AG08395 (cell line): ENCODE measurements at regions not wholly inside any gene's neighbourhood (a gene's known extent, or its start where the extent isn't known, plus 50 kb on each side); places are given as distances from the start of the nearest gene placed in this dataset.
"Not testable (repeated sequence)": the region's sequence is repeated elsewhere in the genome, so short reads cannot be mapped to it uniquely, and the experiment has no call there.

ENCODE experiments used
- DNase-seq: peaks from one replicate; pipeline ENCODE4 v3.0.0; 2012; ENCODE audit warnings: mixed read lengths, low spot score

- DNase-seq = peak; percentile 31
Observed at GRCh38 chr20:16801919-16802651, 53.9 kb downstream of the OTOR start.

DNA sequence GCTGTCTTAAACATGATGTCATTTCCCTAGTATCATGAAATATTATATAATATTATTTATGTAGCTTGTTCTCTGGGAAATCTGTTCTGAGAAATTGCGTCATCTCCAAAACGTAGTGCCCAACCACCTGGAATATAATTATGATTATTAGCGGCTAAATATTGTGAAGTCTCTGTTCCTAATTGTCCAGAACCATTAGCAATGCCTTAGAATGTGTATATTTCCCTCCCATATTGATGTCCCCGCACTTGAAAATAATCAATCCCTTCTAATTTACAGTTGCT lies 54.4 kb downstream of the OTOR start:
- no peak for DNase-seq

- peak; percentile 79 for DNase-seq
Observed at GRCh38 chr20:16803965-16804792, 56.0 kb downstream of the OTOR start.

- no peak for DNase-seq
Observed at GRCh38 chr20:16804793-16805187, 56.6 kb downstream of the OTOR start.

DNA sequence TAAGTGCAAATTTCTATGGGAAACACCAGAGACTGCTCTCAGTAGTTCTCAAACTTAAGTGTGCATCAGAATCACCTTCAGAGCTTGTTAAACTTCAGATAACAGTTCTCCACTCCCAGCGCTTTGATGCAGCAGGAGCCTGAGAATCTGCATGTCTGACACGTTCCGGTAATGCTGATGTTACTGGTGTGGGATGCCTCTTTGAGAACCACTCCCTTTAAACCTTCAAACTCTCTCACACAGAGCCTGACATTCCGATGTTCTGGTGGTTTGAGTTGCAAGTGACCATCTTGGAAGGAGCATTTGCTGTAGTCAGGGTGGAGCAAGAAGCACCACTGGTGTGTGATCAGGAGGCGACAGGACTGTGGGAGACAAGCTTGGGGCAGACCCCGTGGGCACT lies 57.9 kb downstream of the OTOR start:
- no peak for DNase-seq

GRCh38 chr20:16806886-16807285 lies 58.7 kb downstream of the OTOR start:
- no peak for DNase-seq

- DNase-seq = no peak
Observed at GRCh38 chr20:16808796-16809195, 60.6 kb downstream of the OTOR start.

- DNase-seq = no peak
Observed at GRCh38 chr20:16810216-16810615, 62.1 kb downstream of the OTOR start.

DNA sequence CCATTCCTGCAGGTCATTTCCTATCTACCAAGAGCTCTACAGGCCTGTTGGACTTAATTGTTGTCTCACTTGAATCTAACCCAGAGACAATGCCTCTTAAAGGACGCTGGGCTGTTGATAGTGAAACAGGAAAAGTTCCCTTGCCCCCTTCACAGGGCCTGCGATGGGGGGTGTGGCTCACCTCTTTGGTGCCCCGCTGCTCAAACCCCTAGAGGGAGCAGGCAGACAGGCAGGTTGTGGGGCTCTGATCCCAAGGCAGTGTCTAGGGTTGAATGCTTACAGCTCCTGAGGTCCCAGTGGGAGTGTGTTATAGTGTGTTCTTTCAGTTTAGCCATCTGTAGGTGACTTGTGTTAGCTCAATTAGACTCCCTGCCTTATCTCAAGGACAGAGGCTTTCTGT lies 68.0 kb downstream of the OTOR start:
- DNase-seq = no peak

GRCh38 chr20:16819483-16819882 lies 71.3 kb downstream of the OTOR start:
- no peak for DNase-seq

DNA sequence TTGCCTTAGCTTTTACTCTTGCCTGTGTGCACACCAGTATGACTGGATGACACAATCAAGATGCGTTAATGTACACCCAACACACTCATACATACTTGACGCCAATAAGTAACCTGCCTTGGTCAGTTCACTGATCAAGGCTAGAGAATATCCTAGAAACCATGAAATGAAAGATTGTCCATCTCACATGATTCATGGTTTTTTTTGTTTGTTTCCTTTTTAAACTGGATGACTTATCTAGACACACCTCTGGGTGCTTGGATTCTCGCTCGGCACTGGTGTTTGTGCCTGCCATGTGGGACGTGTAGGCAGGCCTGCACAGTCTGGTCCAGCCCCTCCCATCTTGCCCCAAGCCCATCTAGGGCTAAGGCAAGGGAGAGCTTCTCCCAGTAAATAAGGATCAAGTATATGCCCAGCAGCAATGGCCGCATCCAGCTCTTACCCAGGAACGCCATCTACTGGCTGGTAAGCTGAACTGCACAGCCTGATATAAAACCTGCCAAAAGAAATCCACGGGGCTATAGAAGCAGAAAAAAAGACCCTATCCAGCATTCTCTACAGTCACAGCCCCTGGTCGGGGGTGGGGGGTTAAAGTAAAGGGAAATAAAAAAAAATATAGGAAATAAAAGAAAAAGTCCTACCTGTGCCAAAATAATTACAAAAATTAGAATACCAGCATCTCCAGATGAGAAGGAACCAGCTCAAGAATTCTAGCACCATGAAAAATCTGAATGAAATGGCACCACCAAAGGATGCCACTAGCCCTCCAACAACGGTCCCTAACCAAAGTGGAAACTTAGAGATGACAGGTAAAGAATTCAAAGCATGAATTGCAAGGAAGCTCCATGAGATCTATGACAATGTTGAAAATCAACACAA lies 73.3 kb downstream of the OTOR start:
- peak; percentile 46 for DNase-seq

DNA sequence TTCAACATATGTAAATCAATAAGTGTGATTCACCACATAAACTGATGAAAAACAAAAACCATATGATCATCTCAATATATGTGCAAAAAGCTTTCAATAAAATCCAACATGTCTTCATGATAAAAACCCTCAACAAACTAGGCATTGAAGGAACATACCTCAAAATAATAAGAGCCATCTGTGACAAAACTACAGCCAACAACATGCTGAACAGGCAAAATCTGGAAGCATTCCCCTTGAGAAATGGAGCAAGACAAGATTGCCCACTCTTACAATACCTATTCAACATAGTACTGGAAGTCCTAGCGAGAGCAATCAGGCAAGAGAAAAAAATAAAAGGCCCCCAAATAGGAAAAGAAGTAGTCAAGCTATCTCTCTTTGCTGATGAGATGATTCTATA lies 76.5 kb downstream of the OTOR start:
- no peak for DNase-seq

GRCh38 chr20:16828666-16829305 lies 80.6 kb downstream of the OTOR start:
- DNase-seq = no peak

DNA sequence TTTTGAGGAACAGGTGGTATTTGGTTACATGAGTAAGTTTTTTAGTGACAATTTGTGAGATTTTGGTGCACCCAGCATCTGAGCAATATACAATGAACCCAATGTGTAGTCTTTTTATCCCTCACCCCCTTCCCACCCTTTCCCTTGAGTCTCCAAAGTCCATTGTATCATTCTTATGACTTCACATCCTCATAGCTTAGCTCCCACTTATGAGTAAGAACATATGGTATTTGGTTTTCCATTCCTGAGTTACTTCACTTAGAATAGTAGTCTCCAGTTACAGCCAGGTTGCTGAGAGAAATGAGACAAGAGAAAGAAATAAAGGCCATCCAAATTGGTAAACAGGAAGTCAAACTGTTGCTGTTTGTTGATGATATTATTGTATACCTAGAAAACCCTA lies 87.5 kb downstream of the OTOR start:
- not testable (repeated sequence) for DNase-seq

DNA sequence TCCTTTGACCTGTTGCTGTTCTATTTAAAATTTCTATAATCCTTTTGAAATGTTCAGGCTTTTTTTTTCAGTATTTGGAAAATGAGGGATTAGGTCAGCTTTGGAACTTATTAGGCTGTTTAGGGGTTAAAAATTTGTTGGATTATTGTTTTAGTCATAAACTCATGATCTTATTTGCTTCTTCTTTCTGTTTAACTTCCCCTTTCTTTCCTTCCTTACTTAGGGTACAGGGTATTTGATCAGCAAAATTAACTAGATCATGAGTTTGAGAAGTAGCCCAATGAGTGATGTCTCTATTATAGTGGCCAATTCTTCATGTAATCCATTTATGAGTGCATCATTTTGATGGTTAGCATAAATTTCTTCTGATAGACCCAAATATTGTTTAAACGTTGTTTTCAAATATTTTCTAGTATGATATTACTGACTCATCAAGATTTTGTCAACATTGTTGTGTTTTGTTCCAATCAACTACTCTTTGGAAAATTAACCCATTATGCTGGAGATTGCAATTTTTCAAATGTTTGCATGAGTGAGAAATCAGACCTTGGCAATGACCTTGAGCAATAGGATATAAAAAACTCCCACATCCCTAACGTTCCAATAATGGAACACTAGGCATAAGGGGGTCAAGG lies 94.4 kb downstream of the OTOR start:
- no peak for DNase-seq

DNA sequence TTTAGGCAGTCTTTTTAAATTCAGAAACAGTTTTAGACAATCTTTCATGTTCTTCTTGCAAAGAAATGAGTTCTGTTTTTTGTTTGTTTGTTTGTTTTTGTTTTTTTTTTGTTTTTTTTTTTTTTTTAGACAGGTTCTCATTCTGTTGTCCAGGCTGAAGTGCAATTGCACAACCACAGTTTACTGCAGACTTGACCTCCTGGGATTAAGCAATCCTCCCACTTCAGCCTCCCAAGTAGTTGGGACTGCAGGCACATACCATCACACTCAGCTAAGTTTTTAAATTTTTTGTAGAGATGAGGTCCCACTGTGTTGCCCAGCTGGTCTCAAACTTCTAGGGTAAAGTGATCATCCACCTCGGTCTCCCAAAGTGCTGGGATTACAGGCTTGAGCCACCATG lies 96.2 kb downstream of the OTOR start:
- DNase-seq = no peak

- DNase-seq = peak; percentile 67
Observed at GRCh38 chr20:16846006-16846405, 97.8 kb downstream of the OTOR start.

DNA sequence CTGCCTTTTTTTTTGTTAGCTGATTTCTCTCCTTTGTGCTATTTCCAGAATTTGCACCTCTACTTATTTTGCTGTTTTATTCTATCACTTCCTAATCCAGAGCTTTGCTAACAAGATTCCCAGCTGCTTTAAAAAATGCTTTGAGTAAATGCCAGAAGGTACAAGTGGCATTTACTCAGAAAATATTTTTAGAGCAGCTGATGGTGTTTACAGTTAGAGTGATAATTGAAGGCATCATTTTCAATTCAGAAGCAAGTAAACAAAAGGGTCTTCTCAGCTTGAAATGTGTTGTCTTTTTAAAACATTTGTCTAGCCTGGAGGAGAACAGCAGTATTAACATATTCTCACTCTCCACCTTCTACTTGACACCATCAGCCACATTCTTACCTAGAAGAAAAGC lies 99.9 kb downstream of the OTOR start:
- no peak for DNase-seq

DNA sequence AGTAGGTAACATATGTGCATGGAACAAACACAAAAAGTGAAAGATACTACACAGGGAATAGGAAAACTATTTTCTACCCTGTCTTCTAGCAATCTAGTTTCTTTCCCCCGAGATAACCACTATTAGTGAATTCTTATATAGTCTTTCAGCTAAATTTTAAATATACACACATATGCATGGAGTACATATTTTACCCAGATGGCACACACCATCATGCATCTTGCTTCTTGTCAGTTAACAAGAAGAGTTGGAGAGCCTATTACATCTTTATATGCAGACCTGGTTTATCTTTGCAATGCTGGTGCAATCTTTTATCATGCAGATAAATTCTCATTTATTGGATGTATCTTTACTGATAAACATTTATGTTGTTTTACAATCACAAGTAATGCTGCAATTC lies 100.4 kb downstream of the OTOR start:
- no peak for DNase-seq

DNA sequence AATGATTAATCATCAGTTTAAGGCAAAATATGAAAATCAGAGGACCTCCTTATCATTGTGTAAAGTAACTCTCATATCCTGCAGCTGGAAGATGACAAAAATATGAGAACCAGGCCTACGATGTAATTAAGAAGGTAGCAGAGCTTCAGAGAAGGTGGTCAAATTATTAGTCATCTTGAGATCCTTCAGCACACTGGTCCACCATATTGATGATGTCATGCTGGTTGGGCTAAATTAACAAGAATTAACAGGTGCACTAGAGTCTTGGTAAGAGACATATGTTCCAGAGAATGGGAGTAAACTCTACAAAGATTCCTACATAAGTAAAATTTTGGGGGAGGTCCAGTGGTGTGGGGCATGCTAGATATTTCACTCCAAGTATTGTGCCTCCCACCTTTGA lies 112.8 kb downstream of the OTOR start:
- no peak for DNase-seq

DNA sequence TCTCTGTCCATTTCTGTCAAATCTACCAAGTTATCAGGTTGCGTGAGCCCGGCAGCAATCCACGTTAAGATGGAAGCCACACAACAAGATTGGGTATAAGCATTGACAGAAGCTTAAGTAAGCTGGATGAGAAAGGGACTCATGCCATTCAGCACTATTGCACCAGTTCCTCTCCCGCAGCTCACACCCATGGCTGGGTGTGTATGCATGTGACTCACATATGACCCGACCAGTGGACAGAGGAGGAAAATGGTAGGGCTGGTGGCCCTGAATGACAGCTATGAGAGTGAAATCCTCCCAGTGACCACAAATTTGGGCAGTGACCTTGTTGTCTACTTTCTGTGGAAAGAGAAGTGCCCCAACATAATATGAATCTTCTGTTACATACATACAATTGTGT lies 113.5 kb downstream of the OTOR start:
- DNase-seq = no peak

- no peak for DNase-seq
Observed at GRCh38 chr20:16863303-16863702, 115.1 kb downstream of the OTOR start.
